Activated CD4-positive, alpha-beta T cell treated with anti-CD3 and anti-CD28 coated beads, Interleukin-2, amount 50 U/mL, for 24 hours (primary cell): ENCODE measurements at regions not wholly inside any gene's neighbourhood (a gene's known extent, or its start where the extent isn't known, plus 50 kb on each side); places are given as distances from the start of the nearest gene placed in this dataset.

Experiments used
- DNase-seq, 2 donors: peaks; one replicate each; pipeline ENCODE4 v3.0.0-alpha.2; 2020; ENCODE audit warnings: low read depth in 1 of 2, low spot score in 1 of 2

DNA sequence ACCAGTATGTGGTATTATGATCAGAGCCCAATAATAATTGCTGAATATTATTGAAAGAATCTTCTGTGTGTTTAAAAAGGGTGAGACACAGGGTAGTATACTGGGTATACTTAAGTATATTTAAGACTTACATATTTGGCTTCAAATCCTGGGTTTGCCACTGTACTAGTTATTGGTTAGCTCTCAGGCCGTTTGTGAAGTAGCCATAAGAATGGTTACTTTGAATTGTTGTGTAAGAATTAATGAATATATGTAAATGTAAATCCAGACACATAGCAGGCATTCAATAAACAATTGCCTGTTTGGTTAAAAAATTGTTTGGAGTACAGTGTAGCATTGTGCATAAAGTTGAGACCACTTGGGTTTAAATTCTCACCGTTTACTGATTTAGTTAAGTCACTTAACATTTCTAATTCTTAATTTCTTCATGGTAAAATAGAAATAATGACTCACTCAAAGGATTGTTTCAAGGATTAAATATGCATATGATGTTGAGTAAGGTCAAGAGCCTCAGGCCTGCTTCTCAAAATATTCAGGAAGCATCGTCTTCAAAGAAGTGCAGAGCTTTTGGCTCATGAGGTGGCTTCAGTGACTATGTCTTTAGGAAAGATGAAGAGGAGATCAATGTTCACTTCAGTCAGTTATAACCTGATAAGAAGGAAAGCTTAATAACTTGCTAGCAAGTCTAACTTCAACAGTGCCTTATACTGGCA lies 207.9 kb upstream of the NT5C1B start:
- no peak for DNase-seq

DNA sequence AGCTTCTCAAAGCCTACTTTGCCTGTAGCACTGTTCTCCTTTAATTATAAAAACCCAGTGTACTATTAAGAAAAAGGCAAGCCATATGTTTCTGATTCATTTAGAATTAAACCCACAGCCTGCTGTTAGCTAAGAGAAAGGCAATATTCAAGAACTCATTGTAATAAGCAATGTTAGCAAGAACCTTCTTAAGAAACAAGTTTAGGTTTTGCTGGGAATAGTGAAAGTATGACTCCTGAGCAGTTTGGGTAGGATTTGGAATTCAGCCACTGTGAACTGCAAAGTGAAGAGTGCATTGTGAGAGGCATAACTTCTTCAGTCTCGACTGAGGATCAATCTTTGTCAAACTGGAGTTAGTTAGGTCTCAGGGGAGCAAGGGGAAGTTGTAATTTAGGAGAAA lies 206.5 kb upstream of the NT5C1B start:
- DNase-seq, result no peak

DNA sequence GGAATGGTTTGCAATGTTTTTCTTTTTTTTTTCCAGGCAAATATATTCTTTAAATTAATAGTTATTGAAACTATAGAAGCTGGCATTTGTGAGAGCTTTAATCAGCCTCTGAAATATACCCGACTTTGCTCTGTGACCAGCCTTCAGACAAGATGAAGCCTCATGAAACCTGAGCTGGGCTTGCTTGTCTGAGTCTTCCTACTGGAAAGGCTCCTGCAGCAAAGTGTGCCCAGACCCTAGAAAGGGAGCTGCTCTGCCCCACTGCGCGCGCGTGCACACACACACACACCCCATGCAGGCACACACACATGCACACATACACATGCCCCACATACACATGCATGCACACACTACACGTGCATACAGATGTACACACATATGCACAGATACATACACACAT lies 203.3 kb upstream of the NT5C1B start:
- DNase-seq, result no peak

DNA sequence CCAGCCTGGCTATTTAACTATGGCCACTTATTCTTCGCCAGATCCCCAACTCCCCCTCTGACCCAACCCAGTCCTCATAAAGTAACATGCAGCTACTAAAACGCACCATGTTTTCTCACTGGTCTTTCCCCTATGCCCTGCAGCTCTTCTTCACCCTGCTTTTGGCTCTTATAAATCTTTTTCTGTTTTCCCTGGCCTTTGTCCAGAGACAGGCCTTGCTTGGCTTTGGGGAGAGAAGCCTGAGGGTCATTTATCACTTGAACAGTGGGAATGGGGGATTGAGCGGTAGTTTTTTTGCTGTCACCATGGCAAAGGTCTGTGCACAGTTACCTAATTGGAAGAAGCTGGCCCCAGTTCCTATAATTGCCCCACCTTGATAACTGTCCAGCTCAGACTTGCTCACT lies 202.9 kb upstream of the NT5C1B start:
- DNase-seq, result no peak

DNA sequence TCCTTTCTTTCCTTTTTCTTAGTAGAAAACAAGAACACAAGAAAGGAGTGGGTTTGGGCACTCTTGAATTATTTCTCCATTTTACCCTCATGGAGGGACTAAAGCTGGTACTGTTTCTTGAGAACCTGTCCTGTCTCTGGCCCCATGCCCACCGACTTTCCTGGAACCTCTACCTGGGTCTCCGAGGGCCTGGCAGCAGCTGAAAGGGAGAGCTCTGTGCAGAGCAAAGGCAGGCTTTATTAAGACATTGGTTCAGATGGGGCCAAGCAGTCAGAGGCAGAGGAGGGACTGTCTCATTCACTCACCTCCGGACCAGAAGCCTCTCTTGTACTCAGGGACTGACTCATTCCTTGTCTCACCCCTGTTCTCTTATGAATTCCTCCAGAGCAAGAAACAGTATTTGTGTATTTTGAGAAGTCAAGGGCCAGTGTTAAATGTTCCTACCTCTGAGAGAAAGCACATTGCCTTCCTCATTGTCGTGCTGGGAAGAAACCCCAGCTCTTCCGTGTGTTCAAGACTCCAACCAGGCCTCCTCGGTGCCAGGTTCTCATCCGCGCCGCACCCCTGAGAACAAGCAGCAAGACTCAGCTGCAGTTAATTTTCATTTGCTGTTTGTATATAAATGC lies 201.9 kb upstream of the NT5C1B start:
- no peak for DNase-seq

DNA sequence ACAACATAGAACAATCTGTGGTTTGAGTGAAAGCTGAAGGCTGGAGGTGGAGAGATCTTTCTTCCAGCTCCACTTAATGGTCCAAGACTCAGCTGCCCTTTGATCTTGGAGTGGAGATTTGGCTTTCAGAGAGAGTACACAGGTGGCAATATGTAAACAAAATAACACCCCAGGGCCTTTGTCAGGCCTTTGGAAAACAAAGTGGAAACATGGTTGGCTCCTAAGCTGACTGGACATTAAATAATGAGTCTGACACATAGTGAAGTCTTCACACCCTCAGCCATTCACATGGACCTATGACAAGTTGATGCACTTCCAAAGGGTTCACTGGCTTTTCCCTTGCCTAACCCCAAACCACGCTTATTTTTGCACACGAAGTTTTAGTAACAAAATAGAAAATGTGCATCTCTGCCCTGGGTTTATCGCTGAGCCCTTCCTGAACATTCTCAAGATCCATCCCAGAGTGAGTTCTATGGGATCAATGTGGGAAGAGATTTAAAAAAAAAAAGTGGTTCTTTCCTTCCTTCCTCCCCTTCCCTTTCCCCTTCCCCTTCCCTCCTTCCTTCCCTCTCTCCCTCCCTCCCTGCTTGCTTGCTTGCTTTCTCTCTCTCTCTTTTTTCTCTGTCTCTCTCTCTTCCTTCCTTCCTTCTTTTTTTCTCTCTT lies 201.3 kb upstream of the NT5C1B start:
- DNase-seq, result no peak

DNA sequence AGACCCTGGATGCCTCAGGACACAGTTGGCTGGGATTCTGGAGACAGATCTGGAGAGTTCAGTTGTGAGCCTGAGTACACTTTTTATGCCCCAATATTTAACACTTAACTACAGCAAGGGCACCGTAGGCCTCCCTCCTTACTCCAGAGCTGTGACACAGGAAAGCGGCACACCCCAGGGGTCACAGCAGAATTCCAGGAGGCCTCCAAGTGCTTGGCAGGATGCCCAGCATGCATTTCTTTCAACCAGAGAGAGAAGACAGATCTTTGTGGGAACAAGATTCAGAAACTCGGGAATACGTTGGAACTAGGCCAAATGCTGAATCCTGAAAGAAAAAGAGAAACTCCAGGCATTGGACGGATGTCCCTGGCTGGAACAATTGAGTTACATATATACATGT lies 199.2 kb upstream of the NT5C1B start:
- DNase-seq, result no peak

DNA sequence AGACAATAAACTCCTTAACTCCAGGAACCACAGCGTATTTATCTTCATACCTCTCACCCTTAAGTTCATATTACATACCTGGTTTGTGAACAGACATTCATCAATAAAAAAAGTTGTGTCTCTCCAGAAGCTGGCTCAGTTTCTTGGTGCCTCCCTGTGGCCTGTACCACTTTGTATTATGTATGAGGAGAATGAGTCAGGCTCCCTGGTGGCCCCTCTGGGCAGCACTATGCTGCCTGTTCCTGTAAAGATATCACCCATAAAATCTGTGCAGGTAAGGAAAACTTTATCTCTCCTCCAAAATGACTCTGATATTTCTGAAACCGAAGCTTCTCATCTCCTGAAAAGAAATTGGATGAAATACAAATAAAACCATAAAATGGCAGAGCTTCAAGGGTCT lies 198.4 kb upstream of the NT5C1B start:
- DNase-seq, result no peak

DNA sequence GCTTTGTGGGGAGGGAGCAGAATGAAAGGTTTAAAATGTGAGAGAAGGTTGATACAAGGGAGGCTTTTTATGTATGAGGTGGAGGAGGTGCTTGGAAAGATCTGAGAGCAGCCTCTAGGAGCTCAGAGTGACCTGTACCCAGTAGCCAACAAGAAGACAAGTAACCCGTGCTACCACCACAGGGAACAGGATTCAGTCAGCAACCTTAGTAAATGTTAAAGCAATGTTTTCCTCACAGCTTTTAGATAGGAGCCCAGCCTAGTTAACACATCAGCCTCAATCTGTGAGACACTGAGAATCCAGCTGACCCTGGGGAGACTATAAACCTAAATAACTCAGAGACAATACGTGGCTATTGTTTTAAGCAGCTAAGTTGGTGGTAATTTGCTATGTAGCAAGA lies 194.9 kb upstream of the NT5C1B start:
- DNase-seq, result no peak

GRCh38 chr2:18781541-18782280 lies 192.3 kb upstream of the NT5C1B start:
- DNase-seq, result no peak

- no peak for DNase-seq
Measured at GRCh38 chr2:18777250-18777812, 188.0 kb upstream of the NT5C1B start.

GRCh38 chr2:18771212-18771611 lies 181.8 kb upstream of the NT5C1B start:
- DNase-seq, result no peak

DNA sequence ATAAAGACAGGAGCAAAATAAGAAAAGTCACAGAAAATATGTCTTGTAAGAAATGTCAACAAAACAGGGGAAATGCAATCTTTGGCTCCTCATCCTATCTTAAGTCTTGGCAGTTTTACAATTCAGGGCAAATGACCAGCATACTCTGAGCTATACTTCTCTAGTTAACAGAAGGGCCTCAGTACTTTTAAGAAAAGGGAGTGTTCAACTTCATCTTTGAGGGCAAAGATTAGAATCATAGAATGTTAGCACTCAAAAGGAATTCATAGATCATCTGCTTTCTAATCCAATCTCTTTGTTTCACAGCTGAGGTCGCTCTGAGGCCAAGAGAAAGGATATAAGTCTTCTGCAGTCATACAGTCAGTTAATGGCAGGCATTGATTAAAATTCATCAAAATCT lies 174.0 kb upstream of the NT5C1B start:
- DNase-seq, result no peak

DNA sequence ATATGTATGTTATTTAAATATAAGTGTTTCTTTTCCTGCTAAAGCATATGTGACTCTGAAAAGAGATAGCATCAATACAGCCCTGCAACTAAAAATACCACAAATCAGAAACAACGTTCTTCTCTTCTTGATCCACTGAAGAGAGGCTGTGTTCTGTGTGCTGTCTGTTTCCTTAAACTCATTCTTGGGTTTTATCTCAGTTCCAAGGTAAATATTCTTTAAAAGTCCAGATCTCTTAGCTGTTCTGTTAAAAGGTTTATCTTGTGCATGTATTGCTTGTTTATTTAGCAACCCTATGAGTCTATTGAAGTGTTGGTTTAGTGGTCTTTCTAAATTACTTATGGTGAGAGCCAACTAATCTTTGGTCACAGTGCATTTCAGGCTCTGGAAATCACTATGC lies 173.3 kb upstream of the NT5C1B start:
- no peak for DNase-seq

GRCh38 chr2:18754286-18754685 lies 164.9 kb upstream of the NT5C1B start:
- no peak for DNase-seq

DNA sequence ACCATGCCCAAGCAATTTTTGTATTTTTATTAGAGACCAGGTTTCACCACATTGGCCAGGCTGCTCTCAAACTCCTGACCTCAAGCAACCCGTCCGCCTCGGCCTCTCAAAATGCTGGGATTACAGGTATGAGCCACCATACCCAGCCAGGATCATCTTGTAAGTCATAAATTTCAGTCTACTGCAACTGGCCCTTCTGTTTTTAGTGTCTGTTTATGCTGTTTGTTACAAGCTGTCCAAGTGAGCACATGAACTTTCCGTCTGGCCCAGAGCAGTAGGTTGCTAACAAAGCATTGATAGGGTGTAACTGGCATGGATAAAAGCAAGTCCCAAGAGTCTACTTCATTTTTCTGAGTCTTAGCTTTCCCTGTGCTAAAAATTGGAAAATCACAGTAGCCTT lies 164.4 kb upstream of the NT5C1B start:
- DNase-seq, result no peak

DNA sequence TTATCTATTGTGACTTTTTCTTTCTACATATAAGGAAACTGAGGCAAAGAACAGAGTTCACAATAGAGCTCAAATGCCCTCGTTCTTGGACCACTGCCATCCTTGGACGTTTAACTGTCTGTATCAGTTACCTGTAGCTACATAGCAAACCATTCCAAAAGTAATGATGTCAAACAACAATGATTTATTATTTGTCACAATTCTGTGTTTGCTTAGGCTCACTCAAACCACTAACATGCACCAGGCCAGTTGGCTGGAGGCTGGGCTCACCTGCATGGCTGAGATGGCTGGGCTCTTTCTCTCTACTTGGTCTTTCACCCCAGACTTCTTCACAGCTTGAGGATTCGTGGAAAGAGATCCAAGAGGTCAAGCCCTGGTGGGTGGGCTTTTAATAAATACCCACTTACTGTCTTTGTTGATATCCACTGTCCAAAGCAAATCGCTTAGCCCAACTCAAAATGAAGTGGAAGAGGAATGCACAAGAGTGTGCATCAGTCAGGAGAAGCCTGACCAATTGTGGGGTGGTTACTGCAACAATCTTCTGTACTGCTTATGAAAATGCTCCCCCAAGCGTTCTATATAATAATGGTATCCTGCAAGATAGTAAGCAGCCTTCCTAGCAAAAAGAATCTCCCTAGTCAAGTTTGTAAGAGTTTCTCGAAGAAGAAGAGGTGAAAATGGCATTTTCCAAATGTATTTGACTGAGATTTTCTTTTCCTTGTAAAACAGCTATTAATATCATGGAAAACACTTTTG lies 163.5 kb upstream of the NT5C1B start:
- DNase-seq, result no peak

DNA sequence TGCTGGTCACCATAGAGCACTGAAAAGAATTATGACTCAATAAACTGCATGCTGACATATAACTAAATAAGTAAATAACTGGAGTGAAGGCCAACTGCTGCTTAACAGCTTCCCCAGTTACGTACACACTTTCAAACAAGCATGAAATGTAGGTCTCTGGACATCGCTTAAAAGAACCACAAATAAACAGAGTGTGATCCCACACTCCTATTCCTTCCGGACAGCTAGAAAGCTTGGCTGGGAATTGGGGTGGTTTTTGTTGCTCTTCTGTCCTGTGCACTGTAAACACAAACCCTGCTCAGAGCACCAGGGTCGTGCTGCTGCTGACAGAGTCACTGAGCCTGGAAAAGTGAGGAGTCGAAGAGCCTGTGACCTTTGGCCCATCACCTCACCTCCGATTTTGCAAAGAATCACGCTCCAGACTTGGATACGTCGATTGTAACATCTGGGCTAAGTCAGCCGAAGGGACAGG lies 162.7 kb upstream of the NT5C1B start:
- no peak for DNase-seq

- no peak for DNase-seq
Measured at GRCh38 chr2:18750672-18751554, 161.5 kb upstream of the NT5C1B start.
